SU-DHL-6 (cell line): ENCODE measurements at regions not wholly inside any gene's neighbourhood (a gene's known extent, or its start where the extent isn't known, plus 50 kb on each side); places are given as distances from the start of the nearest gene placed in this dataset.
A peak's percentile ranks its signal among the peaks of the same experiment; 100 is the strongest.

ENCODE experiments used
- H2AFZ ChIP-seq: fragments of 200-600 bp; sonication (generic); 2 replicates; pipeline ENCODE4 v1.6.1; 2014; ENCODE audit warnings: low read depth, mild to moderate bottlenecking, moderate library complexity, mixed read lengths, antibody characterized with exemption, low read length; ENCODE audit not compliant: severe bottlenecking
- H3F3A ChIP-seq: fragments of 200-600 bp; shearing (Covaris generic); 2 replicates; pipeline ENCODE4 v1.6.0; 2016; ENCODE audit warnings: antibody characterized with exemption, mild to moderate bottlenecking; ENCODE audit not compliant: insufficient read depth
- H3K27ac ChIP-seq: fragments of 200-600 bp; sonication (generic); 2 replicates; pipeline ENCODE4 v1.5.1; 2016; ENCODE audit warnings: low read depth, mild to moderate bottlenecking, low read length, moderate library complexity, mixed read lengths
- H3K27me3 ChIP-seq: fragments of 200-600 bp; sonication (generic), shearing (Covaris generic); 2 replicates; pipeline ENCODE4 v1.6.0; 2014; ENCODE audit warnings: mild to moderate bottlenecking, low read length
- H3K36me3 ChIP-seq: fragments of 200-600 bp; sonication (generic); 2 replicates; pipeline ENCODE4 v1.6.1; 2014; ENCODE audit warnings: mild to moderate bottlenecking, low read length, mixed read lengths
- H3K4me2 ChIP-seq: fragments of 300-600, 200-600 bp; shearing (Covaris generic), sonication (generic); 2 replicates; pipeline ENCODE4 v1.6.0; 2014; ENCODE audit warnings: low read length, low read depth, mild to moderate bottlenecking; ENCODE audit not compliant: poor library complexity, severe bottlenecking
- H3K4me3 ChIP-seq: fragments of 200-600 bp; sonication (generic); 2 replicates; pipeline ENCODE4 v1.5.1; 2014; ENCODE audit warnings: antibody characterized with exemption, low read length, mild to moderate bottlenecking, mixed read lengths; ENCODE audit not compliant: insufficient read depth, poor library complexity, severe bottlenecking
- H3K79me2 ChIP-seq: fragments of 200-600 bp; sonication (generic); 2 replicates; pipeline ENCODE4 v1.6.1; 2014; ENCODE audit warnings: mild to moderate bottlenecking, low read length, moderate library complexity; ENCODE audit not compliant: insufficient read depth
- H3K9ac ChIP-seq: fragments of 200-600 bp; sonication (generic); 2 replicates; pipeline ENCODE4 v1.7.0; 2014; ENCODE audit warnings: mild to moderate bottlenecking, low read length
- H3K9me2 ChIP-seq: fragments of 200-600 bp; sonication (generic); replicated peaks from 2 replicates; pipeline ENCODE4 v1.6.1; 2014; ENCODE audit warnings: low read length; ENCODE audit not compliant: insufficient read depth
- H3K9me3 ChIP-seq: fragments of 200-600 bp; sonication (generic); 2 replicates; pipeline ENCODE4 v1.6.1; 2014; ENCODE audit warnings: low read length, mixed read lengths; ENCODE audit not compliant: insufficient read depth
- H4K20me1 ChIP-seq: fragments of 200-600 bp; sonication (generic); 2 replicates; pipeline ENCODE4 v1.6.1; 2014; ENCODE audit warnings: low read depth, mild to moderate bottlenecking, antibody characterized with exemption, low read length, moderate library complexity, mixed read lengths
- CTCF ChIP-seq: fragments of 200-600 bp; sonication (generic); IDR thresholded peaks from one replicate; pipeline ENCODE4 v1.5.1; 2017; ENCODE audit warnings: antibody characterized with exemption, mild to moderate bottlenecking, low read length, moderate library complexity; ENCODE audit not compliant: insufficient read depth, poor library complexity, severe bottlenecking
- EZH2phosphoT487 ChIP-seq: fragments of 200-600 bp; sonication (generic), shearing (Covaris generic); conservative IDR thresholded peaks from 2 replicates; pipeline ENCODE4 v1.6.1; 2018; ENCODE audit warnings: mild to moderate bottlenecking, antibody characterized with exemption, low read length, moderate library complexity, mixed read lengths

- no peaks in the 10 kb centered on the region for H3K36me3 ChIP-seq
- H2AFZ ChIP-seq: peak overlapping the region; percentile 98
- no peaks in the 10 kb centered on the region for H3K79me2 ChIP-seq
- H3K9me2 ChIP-seq: no peaks in the 10 kb centered on the region
- TF ChIP-seq EZH2phosphoT487 (no peak), CTCF (peak; percentile 92)
- peak overlapping the region; percentile 52 for H3K4me3 ChIP-seq
- H3K9me3 ChIP-seq: no peaks in the 10 kb centered on the region
- H4K20me1 ChIP-seq: no peaks in the 10 kb centered on the region
- no peaks in the 10 kb centered on the region for H3K27me3 ChIP-seq
- H3K9ac ChIP-seq: peak overlapping the region; percentile 53
- H3K27ac ChIP-seq: no peak overlapping the region
- peak overlapping the region; percentile 58 for H3K4me2 ChIP-seq
- H3F3A ChIP-seq: no peaks in the 10 kb centered on the region
Observed at GRCh38 chr6:133837801-133838349, 51.0 kb upstream of the TCF21 start.
